HG03196 (cell line): ENCODE measurements at regions not wholly inside any gene's neighbourhood (a gene's known extent, or its start where the extent isn't known, plus 50 kb on each side); places are given as distances from the start of the nearest gene placed in this dataset.

ENCODE experiments used
- ATAC-seq: cut with Tn5 transposase; IDR thresholded peaks from one replicate; pipeline ENCODE4 v1.9.1; 2021; ENCODE audit not compliant: unreplicated experiment

- ATAC-seq, result no peak
Measured at GRCh38 chr20:7305976-7306375, 538.5 kb downstream of the BMP2 start.

- ATAC-seq, result no peak
Measured at GRCh38 chr20:7308163-7308562, 540.7 kb downstream of the BMP2 start.

GRCh38 chr20:7313047-7313446 lies 545.6 kb downstream of the BMP2 start:
- ATAC-seq, result no peak

DNA sequence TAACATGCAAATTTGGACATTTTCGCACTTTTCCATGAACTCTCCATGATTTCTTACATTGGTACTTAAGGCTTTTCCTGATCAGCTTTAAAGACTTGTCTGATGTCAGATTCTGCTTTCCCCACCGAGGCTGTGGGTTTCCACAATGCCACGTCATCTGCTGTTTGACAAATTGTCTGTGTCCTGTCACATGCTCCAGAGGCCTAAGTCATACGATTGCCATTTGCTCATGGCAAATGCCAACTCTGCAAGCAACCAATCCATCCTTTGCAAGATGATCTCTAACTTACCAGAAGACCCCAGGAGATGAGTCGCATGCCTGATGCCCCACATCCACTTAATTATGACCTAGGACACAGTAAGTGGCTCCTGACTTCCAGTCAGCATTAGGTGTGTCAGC lies 556.5 kb downstream of the BMP2 start:
- ATAC-seq, result no peak

DNA sequence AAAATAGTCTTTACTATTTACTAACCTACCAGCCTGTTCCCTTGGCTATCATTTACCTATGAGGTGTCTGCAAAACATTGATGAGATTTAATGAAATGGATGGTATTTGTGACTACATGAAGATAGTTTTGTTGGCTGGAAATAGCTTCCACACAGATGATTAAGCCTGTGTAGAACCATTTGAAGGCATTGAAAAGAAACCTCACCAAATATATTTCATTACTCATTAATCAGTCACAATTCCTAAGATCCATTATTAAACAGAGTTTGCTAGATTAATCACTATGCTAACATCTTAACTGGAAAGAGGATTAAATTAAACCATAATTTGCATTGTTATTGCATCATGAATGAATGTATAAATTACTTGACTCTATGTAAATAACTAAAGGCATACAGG lies 560.3 kb downstream of the BMP2 start:
- no peak for ATAC-seq

DNA sequence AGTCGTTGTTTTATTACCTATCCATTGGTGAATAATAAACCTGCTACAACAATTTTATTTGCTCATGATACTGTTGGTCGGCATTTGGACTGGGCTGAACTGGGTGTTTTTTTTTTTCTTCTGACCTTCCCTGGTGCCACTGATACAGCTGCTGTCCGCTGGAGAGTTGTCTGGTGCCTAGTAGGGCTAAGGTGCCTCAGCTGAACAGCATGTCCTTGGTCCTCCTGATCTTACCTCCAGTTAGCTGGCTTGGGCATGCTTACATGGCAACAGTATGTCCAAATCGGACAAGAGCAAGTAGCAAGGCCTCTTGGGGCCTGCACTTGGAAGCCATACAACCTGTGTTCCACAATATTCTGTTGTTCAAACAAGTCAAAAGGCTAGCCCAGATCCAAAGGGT lies 563.4 kb downstream of the BMP2 start:
- no peak for ATAC-seq

DNA sequence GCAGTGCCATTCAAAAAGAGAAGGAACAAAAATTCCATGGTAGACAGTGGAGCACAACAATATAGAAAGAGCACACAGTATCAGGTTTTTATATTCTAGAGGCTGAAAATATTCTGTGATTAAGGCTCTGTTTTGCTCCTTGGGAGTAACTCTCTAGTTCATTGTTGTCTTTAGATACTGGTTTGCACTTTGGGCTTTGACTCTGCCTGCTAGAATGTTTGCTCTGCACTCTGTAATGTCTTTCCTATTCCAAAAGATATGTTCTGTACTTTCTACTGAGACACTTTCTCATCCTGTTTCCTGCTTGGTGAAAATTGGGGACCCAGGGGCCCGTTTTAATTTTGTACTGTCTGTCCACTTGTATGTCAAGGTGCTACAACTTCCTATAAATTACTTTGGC lies 564.7 kb downstream of the BMP2 start:
- no peak for ATAC-seq

GRCh38 chr20:7333841-7334240 lies 566.4 kb downstream of the BMP2 start:
- ATAC-seq, result no peak

DNA sequence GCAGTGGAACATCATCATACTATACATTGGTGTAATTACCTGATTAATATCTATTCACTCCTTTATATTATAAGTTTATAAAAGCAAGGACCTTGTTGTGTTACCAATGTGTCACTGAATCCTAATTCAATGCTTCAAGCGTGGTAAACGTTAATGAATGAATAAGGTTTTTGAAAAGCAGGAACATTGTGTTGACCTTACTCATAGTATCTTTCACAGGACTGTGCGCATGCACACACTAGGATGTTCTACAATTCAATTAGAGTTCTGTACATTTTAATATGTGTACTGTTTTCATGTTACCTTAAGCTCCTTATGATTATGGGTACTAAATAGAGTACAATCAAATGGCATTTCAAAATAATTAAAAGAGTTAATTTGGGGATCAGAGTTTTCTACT lies 578.5 kb downstream of the BMP2 start:
- ATAC-seq, result no peak

DNA sequence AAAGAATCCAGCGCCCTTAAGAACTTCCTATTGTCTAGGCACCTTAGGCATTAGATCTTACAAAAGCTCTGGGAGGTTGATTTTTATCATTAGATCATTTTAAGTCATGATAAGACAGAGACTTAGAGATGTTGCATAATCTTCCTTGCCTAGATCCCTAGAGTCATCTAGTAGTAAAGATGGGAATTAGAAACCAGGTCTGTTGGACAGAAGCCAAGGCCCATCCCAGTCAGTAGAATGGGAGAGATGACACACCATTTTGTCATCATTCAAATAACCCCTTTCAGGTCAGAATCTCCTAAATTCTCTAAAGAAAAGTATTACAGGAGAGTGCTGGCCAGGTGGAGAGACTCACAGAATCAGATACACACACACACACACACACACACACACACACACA lies 579.1 kb downstream of the BMP2 start:
- ATAC-seq, result no peak

- ATAC-seq, result no peak
Measured at GRCh38 chr20:7347409-7347808, 579.9 kb downstream of the BMP2 start.

GRCh38 chr20:7348253-7348652 lies 580.8 kb downstream of the BMP2 start:
- no peak for ATAC-seq

DNA sequence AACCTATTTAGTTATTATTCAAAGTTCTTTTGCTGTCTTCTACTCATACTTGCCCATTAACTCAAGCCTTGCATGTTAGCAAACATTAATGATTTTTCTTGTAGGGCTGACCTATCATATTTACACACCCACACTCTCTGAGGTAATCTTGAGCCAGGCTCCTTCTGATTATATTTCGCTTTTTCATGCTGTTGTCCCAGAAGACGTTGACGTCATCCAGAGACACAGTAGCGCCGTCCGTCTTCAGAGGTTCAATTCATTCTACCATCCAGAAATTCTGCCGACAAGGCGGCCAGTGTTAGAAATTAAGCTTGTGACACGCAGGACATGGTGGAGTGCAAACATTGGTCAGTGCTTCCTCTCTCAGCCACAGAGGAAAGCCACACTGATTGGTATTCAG lies 584.7 kb downstream of the BMP2 start:
- no peak for ATAC-seq

GRCh38 chr20:7355051-7355450 lies 585.2 kb downstream of the HAO1 start:
- no peak for ATAC-seq

GRCh38 chr20:7358670-7359069 lies 581.6 kb downstream of the HAO1 start:
- no peak for ATAC-seq

DNA sequence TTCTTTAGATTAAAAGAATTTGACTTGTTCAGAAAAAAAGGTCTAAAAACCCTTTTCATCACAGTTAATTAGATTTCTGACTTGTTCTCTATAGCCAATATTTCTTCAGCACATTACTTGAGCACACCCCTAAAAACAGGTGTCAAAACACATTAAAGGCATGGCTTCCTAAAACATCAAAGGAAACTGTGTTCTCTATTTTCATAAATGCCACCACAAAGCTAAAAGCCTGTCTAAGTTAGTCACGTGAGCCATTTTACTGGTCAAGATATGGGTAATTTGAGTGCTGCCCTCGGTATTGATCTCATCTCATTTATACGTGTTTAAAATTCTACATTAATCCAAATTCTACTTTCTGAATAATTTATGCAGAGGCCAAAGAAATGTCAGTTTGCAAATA lies 580.5 kb downstream of the HAO1 start:
- ATAC-seq, result no peak

DNA sequence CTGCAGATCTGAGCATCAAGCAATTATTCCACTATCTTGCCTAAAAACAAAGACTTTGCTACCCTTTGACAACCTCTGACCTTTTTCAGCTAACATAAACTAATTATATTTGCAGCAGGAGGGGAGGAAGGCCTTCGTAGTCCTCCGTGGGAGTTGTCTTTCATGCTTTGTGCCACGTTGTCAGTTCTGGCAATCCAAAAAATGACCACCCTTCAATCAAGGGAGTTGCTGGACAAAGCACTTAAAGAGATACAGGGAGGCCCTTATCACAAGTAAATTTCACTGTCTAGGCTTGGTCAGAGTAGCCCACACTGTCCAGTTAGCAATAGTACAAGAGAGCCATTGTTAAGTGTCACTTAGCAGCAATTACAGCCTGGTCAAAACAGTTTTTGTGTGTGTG lies 578.9 kb downstream of the HAO1 start:
- no peak for ATAC-seq

GRCh38 chr20:7361931-7362330 lies 578.3 kb downstream of the HAO1 start:
- no peak for ATAC-seq

- no peak for ATAC-seq
Measured at GRCh38 chr20:7362601-7363000, 577.7 kb downstream of the HAO1 start.

DNA sequence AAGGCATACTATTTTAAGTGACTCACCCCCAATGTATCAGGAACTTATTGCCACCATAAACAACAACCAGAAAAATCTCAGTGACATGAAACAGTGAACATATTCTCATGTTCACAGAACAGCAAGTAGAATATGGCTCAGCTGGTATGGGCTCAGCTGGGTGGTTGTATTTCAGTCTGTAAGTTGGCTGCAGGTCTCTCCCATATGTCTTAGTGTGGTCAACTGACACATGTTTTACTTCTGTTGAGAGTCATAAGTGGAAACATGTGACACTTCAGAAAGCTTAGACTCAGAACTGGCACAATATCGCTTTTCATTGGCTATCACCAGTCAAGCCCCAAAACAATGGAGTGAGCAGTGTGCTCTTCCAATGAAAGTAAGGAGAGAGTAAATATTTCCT lies 574.1 kb downstream of the HAO1 start:
- no peak for ATAC-seq

DNA sequence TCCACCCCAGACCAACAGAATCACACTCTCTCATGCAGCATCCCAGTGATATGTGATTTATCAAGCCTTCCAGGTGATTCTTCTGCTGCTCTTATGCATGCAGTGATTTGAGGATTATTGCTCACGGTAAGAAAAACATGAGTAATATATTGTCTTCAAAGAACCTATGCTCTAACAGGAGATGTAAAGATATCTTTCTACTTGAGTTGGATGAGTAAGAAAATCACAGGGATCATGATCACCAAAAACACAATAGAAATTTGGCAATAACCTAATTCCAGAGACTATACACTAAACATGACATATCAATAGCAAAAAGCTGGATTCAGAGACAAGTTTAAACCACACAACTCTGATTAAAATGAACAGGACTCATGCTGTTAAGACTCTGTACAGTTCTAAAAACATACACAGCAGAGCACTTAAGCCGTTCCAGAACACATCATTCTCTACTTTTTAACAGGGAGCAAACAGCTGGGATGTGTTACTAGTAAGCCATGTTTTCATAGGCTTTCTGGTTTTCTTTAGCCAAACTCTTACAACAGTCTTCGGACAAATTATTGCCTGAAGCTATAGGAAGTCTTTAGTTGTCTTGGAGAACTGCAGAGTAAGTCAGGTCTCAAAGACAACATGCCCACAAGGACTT lies 568.6 kb downstream of the HAO1 start:
- no peak for ATAC-seq

DNA sequence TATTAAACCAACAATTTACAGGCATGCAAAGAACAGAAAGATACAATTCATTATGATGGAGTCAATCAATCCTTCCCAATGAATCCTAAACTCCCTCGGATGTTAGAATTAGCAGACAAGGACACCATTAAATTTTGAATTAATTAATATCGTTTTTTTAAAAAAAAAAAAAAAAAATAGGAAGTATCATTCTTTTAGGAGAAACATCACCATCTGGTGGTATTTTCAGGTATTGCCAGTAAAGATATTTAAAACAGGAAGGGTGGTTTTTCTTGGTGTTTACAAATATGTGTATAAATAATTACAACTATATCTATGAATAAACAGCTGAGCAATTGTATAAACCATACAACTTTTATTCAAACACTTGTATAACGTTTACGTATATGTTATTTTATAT lies 564.4 kb downstream of the HAO1 start:
- no peak for ATAC-seq

DNA sequence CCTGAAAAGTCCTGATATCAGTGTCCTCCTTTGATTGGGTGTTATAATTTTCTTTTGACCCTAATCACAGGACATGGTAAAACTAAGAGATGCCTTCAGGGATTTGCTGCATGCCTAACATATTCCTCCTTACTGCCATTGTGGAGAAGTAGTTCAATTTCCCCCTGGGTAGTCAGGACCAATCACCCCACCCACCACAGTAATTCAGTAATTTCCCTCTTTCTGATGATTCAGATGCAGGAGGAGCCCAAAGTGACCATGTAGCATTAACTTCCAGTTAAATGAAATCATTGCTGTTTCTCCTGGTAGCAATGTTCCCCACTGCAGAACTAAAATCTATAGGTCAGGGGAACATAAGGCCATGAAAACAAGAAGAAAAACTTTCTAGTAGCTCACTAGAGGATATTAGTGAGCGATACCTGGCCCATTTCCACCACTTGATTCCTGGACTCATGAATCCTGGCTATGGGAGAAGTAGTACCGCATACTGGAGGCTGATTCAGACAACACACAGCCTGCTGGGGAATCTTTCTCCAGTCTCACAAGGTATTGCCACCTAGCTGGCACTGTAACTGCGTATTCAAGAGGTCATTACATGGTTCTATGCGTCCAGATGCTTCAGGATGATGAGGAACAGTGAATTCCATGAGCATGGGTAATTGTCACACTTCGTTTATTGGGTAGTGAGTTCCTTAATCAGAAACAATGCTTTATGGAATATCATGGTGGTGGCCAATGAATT lies 561.2 kb downstream of the HAO1 start:
- no peak for ATAC-seq
